ENCODE measurements at regions not wholly inside any gene's neighbourhood (a gene's known extent, or its start where the extent isn't known, plus 50 kb on each side); places are given as distances from the start of the nearest gene placed in this dataset.
"Not testable (repeated sequence)": the region's sequence is repeated elsewhere in the genome, so short reads cannot be mapped to it uniquely, and the experiment has no call there.

GRCh38 chr3:110493438-110494092 is 578.1 kb upstream of the NECTIN3 start:
- no peak for DNase-seq

GRCh38 chr3:110494093-110494490 is 577.5 kb upstream of the NECTIN3 start:
- DNase-seq = no peak

- no peak for DNase-seq
Measured at GRCh38 chr3:110494728-110495127, 576.9 kb upstream of the NECTIN3 start.

GRCh38 chr3:110495201-110495927 is 576.3 kb upstream of the NECTIN3 start:
- DNase-seq = no peak

GRCh38 chr3:110504401-110504800 is 567.2 kb upstream of the NECTIN3 start:
- DNase-seq = no peak

DNA sequence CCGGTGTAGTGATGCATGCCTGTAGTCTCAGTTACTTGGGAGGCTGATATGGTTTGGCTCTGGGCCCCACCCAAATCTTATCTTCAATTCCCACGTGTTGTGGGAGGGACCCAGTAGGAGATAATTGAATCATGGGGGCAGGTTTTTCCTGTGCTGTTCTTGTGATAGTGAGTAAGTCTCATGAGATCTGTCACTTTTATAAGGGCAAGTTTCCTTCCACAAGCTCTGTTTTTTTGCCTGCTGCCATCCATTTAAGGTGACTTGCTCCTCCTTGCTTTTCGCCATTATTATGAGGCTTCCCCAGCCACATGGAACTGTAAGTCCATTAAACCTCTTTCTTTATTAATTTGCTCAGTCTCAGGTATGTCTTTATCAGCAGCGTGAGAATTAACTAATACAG is 566.7 kb upstream of the NECTIN3 start:
- DNase-seq = no peak

GRCh38 chr3:110506890-110507289 is 564.7 kb upstream of the NECTIN3 start:
- no peak for DNase-seq

- DNase-seq = not testable (repeated sequence)
Measured at GRCh38 chr3:110507570-110507969, 564.0 kb upstream of the NECTIN3 start.

DNA sequence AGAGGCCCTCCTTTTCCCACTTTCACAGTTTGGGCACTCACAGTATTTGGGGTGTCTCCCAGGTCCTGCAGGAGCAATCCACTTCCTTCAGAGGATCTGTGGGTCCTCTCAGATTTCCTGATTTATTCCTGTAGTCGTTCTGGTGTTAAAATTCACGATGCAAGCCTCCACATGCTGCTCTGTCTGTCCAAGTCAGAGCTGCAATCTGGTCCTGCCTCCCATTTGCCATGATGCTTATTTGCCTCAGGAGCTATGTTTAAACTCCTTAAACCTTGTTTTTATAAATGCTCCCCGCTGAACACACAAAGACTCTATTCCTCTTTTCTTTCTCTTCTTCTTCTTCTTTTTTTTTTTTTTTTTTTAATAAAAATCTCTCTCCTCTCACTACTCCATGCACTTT is 558.7 kb upstream of the NECTIN3 start:
- no peak for DNase-seq

GRCh38 chr3:110518031-110518430 is 553.6 kb upstream of the NECTIN3 start:
- no peak for DNase-seq

DNA sequence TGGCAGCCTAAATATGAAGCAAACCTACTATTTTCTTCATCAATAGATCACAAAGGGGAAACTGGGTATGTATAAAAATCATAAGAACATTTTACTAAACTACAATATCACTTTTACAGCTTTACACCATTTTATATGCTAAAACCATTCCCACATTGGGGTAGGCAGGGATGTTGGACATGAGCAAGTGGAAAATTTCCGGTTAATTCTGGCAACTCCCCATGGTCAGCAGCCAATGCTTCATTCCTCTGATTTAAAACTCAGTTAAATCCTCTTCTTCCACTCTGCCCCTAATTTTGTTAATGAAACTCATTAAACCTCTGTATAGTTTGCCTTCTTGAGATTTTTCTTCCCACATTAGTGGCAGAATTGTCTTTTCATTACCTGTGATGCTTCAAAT is 552.5 kb upstream of the NECTIN3 start:
- no peak for DNase-seq

DNA sequence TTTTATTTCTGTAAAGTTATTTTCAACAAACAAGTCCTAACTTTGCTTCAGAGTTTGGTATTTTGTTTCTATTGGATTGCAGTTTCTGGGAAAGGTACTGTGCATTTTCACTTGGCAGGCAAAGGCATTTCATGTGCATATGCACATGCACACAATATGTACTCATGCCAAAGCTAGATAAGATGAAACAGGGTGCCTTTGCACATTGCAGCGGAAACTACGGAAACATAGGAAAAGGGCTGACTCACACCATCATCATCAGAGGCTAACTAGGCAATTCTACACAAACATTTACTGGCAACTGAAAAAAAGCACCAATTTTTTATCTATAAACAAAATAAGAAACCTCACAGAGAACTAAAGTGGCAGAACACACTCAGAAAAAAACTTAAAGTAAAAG is 550.6 kb upstream of the NECTIN3 start:
- no peak for DNase-seq

- not testable (repeated sequence) for DNase-seq
Measured at GRCh38 chr3:110525558-110526064, 546.0 kb upstream of the NECTIN3 start.

DNA sequence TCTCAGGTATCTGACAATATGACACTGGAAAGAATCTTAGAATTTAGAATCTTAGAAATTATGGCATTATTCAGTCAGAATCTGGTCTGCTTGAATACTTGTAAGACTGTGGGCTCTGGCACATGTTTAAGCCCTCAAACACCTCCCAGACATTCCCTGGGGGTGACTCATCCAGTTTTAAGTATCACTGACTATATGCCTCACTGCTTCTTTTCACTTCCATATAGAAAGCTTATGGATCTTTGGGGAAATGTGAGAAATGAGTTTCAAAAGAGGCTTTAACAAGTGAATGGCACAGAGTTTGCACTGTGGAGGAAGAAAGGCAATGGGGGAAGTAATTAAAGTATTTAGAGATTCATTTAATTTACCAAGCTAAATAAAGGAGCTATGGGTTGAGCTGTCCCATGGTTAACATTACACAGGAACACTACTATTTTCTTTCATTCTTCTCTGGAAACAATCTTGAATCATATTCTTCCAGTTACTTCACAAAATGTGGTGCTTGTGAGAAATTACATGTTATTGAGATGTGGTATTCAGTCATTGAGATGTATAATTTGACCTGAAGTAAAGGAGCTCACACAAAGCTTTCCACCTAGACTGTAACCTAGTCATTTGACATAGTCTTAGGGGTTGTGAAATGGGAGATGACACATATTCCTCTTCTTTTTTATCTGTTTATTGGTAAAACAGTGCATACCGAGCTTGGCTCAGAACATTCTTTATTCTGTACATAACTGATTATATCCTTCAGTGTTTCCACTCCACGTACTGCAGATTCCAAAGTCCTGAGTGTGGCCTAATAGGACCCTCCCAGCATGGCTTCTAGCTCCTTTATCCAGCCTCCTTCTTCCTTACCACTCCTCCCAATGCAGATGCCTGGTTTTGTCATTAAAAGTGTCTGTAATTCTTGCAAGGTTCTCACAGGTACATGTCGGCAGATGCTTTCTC is 544.6 kb upstream of the NECTIN3 start:
- DNase-seq = no peak

DNA sequence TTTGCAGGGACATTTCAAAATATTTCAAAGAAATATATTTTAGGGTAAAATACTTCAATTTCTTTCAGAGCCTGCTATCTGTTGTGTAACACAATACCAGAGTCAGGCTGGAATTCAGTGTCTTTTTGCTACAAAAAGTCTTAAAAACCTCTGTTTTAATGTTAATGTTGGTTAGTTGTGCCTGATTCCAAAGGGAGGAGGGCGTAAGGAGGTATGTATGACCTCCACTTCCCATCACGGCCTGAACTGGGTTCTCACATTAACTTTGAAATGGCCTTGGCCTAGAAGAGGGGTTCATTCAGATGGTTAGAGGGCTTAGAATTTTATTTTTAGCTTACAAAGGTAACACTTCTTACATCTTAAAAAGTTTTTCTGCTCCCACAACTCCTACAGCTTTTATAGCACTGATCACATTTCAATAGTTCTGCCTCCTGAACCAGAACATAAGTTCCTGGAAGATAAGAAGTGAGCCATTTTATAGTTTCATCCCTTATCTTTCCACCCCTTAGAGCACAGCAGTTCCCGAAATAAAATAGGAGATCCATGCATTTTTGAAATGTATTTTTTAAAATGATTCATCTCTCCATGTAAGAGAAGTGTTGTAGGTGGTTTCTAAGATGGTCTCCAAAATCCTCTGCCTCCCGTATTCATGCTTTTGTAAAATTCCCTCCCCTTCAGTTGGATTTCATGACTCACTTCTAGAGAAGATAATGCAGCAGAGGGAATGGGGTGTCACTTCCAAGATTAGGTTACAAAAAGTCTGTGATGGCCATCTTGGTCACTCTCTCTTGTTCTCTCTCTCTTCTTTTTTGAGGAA is 543.1 kb upstream of the NECTIN3 start:
- DNase-seq = no peak

DNA sequence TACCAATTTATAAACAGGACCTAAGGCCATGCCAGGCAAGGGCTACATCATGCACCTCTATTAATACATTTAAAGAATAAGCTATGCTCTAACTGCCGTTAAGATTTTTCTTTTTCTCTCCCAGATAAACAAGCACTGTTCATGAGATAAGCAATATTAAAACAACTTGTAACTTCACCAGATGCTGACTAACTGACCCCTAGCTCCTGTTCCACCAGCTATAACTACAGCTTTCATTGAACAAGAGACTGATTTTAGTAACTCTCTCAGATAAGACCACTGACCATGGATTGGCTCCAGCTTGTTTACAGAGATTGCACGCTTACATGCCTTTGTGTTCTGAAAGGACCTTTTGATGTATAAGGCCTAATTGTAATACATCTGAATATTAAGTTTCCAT is 540.7 kb upstream of the NECTIN3 start:
- DNase-seq = no peak

- DNase-seq = no peak
Measured at GRCh38 chr3:110533089-110533488, 538.5 kb upstream of the NECTIN3 start.

DNA sequence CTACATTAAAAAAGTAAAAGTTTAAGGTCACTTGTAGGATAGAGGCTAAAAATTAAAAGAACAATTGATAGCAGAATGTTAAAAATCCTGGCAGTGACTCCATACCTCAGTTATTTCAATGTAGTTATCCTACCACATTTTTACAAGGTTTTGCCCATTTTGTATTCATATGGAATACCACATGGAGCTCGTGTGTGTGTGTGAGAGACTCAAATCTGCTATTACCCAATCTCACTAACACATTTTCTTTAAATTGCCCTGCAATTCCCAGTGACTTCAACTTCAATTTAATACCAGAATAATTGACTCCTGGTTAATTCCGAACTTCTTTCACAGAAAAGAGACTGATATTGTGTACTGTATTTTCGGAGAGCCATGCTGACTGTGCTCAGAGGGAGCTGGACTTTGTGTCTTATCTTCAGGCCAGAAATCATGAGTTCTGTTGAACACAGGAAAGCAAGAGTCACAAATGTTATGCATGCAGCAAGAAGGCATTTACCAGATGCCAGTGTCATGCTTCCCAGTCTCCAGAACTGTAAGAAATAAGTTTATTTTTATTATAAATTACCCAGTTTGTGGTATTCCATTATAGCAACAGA is 529.0 kb upstream of the NECTIN3 start:
- no peak for DNase-seq

DNA sequence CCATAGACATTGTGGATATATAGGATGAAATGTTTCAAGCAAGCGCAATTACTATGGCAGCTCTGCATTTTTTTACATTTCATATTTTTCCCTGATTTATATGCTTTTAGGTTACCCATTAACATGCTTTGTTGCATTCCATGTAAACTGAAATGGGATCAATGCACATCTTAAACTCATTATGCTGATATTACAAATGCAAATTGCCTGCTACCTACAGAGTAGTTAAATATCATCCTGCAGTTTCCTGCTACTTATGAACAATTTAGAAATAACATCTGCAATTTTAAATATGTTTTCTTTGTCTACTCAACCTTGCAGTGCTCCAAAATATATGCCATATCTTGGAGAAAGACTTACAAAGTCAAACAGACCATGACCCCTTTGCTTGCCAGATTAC is 526.9 kb upstream of the NECTIN3 start:
- no peak for DNase-seq

DNA sequence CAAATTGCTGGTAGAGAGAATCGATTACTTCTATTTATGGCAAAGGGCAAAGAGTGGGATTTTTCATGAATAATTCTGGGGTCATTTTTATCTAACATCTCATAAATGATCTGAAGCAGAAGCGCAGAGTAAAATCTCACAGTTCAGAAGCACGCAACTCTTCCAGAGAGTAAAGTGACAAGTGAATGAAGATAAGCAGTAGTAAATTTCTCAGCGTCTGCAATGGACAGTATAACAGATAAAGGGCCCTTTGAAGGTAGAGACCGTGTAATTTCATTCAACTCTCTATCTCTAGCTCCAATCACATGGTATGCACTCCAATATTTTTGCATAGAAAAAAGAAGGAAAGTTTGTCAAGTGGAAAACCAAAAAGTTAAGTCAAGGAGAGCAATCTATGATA is 521.1 kb upstream of the NECTIN3 start:
- no peak for DNase-seq

- no peak for DNase-seq
Measured at GRCh38 chr3:110562621-110563020, 509.0 kb upstream of the NECTIN3 start.

DNA sequence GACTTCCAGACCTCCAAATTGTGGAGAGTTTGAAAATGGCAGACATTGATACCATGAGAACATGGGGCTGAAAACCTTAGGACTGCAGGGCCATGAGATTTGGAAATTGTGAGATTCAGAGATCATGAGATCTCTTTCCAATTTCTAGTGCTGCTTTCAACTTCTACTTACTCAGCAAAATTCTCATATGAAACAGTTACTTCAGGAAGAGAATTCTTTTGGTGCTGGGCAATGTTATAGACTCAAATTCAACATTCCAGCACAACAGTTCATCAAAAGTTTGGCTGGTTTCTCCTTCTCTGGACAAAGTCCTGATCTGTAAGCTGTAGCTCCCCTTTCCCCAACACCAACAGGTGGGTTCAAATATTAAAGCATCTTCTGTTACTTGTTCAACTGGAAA is 506.9 kb upstream of the NECTIN3 start:
- DNase-seq = no peak

Measured in CD4-positive, alpha-beta T cell treated with Interleukin-17A for 4 hours (primary cell).